ENCODE measurements at regions not wholly inside any gene's neighbourhood (a gene's known extent, or its start where the extent isn't known, plus 50 kb on each side); places are given as distances from the start of the nearest gene placed in this dataset.
"Not testable (repeated sequence)": the region's sequence is repeated elsewhere in the genome, so short reads cannot be mapped to it uniquely, and the experiment has no call there.

DNA sequence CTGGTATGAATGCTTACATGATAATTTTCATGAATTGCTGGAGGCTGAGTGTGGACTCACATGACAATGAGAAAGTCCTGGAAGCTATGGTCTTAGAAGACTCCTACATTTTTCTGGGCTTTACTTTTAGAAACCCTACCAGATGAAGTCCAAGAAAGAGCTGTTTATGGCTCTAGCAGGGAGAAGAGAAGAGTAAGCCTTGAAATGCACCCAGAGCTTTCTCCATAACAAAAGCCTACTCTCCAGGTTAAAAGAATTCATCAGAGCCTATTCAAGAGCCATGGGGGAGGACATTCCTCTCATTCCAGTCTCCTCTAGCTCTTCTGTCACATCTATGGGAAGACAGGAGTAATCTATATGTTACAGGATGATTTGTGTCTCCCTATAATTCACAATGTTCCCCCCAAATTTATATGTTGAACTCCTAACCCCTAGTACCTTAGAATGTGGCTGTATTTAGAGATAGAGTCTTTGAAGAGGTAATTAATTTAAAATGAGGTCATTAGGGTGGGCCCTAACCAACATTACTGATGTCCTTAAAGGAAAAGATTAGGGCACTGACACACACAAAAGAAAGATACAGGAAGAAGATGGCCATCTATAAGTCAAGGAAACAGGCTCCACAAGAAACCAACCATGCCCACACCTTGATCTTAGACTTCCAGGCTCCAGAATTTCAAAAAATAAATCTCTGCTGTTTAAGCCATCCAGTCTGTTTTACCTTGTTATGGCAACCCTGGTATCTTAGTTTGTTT is 193.8 kb upstream of the PTER start:
- Histone ChIP-seq H3K27me3 (ENCODE audit: control insufficient read depth, insufficient read depth, low read length) (no peaks in the 10 kb centered on the region), H3K27ac (ENCODE audit: low read depth, low read length) (no peak overlapping the region), H3K9me3 (ENCODE audit: control insufficient read depth, insufficient read depth, low read length) (no peaks in the 10 kb centered on the region), H3K4me1 (ENCODE audit: control insufficient read depth, insufficient read depth, low read length) (no peaks in the 10 kb centered on the region), H3K4me3 (ENCODE audit: low read depth, low read length) (no peak overlapping the region), H3K36me3 (ENCODE audit: control insufficient read depth, insufficient read depth, low read length) (no peaks in the 10 kb centered on the region)
- no peak for DNase-seq (ENCODE audit: low read depth in 4 of 6, low spot score in 6 of 6)

DNA sequence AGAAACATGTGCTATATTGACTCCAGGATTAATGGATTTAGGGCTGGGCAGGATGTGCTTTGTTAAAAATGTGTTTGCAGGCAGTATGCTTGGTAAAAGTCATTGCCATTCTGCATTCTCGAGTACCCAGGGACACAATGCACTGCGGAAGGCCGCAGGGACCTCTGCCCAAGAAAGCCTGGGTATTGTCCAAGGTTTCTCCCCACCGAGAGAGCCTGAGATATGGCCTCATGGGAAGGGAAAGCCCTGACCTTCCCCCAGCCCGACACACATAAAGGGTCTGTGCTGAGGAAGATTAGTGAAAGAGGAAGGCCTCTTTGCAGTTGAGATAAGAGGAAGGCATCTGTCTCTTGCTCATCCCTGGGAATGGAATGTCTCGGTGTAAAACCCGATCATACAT is 186.7 kb upstream of the PTER start:
- H3K4me3 ChIP-seq (ENCODE audit: low read depth, low read length); DNase-seq (ENCODE audit: low read depth in 4 of 6, low spot score in 6 of 6); H3K4me1 ChIP-seq (ENCODE audit: control insufficient read depth, insufficient read depth, low read length); H3K27me3 ChIP-seq (ENCODE audit: control insufficient read depth, insufficient read depth, low read length); H3K9me3 ChIP-seq (ENCODE audit: control insufficient read depth, insufficient read depth, low read length); H3K36me3 ChIP-seq (ENCODE audit: control insufficient read depth, insufficient read depth, low read length); H3K27ac ChIP-seq (ENCODE audit: low read depth, low read length): not testable (repeated sequence)
- WGBS (ENCODE audit: insufficient coverage) = 49% methylated on average over 3 of the region's 7 CpGs

DNA sequence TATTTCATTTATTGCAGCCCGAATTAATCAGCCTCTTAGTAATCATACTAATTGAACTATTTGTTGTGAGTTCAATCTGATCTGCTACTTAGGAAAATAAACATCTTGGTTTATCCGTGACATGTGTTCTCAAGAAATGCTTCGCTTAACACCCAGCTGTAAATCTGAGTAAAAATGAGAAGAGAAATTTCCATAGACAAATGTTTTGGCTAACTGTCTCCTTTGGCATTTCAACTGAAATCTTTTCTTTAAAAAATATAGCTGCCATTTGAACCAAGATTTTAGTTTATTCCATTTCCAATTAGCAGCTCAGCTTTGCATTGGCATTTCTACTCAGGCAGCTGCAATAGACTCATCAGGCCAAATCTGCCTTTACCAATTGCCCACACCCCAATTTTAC is 180.5 kb upstream of the PTER start:
- no peak overlapping the region for H3K4me3 ChIP-seq (ENCODE audit: low read depth, low read length)
- no peak overlapping the region for H3K27ac ChIP-seq (ENCODE audit: low read depth, low read length)
- H3K27me3 ChIP-seq (ENCODE audit: control insufficient read depth, insufficient read depth, low read length) = no peaks in the 10 kb centered on the region
- H3K4me1 ChIP-seq (ENCODE audit: control insufficient read depth, insufficient read depth, low read length) = no peaks in the 10 kb centered on the region
- DNase-seq (ENCODE audit: low read depth in 4 of 6, low spot score in 6 of 6) = peak in 2 of 6 donors; percentile 11 to 59
- no peaks in the 10 kb centered on the region for H3K9me3 ChIP-seq (ENCODE audit: control insufficient read depth, insufficient read depth, low read length)
- no CpG with 5 or more reads among the region's 3 CpGs for WGBS (ENCODE audit: insufficient coverage)
- no peaks in the 10 kb centered on the region for H3K36me3 ChIP-seq (ENCODE audit: control insufficient read depth, insufficient read depth, low read length)

DNA sequence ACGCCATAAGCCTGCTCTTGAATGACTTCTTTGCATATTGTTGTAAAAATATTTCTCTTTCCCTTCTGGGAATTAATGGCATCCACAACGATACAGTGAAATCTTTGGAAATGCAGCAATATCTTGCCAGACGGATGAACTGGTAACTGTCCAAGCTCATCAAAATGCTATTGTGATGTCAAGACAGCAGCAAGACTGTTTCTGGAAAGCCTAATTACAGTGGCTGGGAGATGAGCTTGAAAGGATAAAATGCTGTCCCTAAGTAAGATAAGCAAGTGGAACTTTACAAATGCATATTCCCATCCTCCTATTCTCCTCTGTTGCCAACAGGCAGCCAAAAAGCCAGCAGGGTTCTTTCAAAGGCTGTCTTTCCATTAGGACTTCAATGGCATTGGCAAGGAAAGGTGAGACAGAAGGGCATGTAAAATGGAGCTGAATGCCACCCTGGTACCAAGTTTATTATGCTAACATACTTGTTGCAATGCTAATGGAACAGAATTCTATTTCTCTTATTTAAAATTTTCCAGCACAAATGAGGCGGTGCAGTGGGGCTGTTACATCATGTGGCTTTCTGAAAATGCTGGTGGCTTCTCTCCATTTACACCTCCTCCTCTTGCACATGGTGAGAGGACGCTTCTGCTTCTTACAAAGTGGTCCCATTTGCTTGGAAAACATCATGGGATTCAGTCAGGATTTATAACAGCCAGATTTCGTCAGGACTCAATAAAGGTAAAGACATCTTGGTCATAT is 178.3 kb upstream of the PTER start:
- Histone ChIP-seq H3K27ac (ENCODE audit: low read depth, low read length) (no peak overlapping the region), H3K9me3 (ENCODE audit: control insufficient read depth, insufficient read depth, low read length) (no peaks in the 10 kb centered on the region), H3K36me3 (ENCODE audit: control insufficient read depth, insufficient read depth, low read length) (no peaks in the 10 kb centered on the region), H3K4me1 (ENCODE audit: control insufficient read depth, insufficient read depth, low read length) (no peaks in the 10 kb centered on the region), H3K27me3 (ENCODE audit: control insufficient read depth, insufficient read depth, low read length) (no peaks in the 10 kb centered on the region), H3K4me3 (ENCODE audit: low read depth, low read length) (no peak overlapping the region)
- DNase-seq (ENCODE audit: low read depth in 4 of 6, low spot score in 6 of 6) = peak in 1 of 6 donors; percentile 93
- 72% methylated on average over 3 of the region's 6 CpGs for WGBS (ENCODE audit: insufficient coverage)

- Histone ChIP-seq H3K36me3 (ENCODE audit: control insufficient read depth, insufficient read depth, low read length) (no peaks in the 10 kb centered on the region), H3K9me3 (ENCODE audit: control insufficient read depth, insufficient read depth, low read length) (no peaks in the 10 kb centered on the region), H3K27me3 (ENCODE audit: control insufficient read depth, insufficient read depth, low read length) (no peaks in the 10 kb centered on the region), H3K4me1 (ENCODE audit: control insufficient read depth, insufficient read depth, low read length) (no peaks in the 10 kb centered on the region), H3K27ac (ENCODE audit: low read depth, low read length) (no peak overlapping the region), H3K4me3 (ENCODE audit: low read depth, low read length) (no peak overlapping the region)
- WGBS (ENCODE audit: insufficient coverage) = 81% methylated on average over 1 of the region's 1 CpG
- no peak for DNase-seq (ENCODE audit: low read depth in 4 of 6, low spot score in 6 of 6)
Measured at GRCh38 chr10:16259726-16260125, 177.1 kb upstream of the PTER start.

GRCh38 chr10:16260388-16260787 is 176.4 kb upstream of the PTER start:
- Histone ChIP-seq H3K9me3 (ENCODE audit: control insufficient read depth, insufficient read depth, low read length) (no peaks in the 10 kb centered on the region), H3K4me1 (ENCODE audit: control insufficient read depth, insufficient read depth, low read length) (no peaks in the 10 kb centered on the region), H3K36me3 (ENCODE audit: control insufficient read depth, insufficient read depth, low read length) (no peaks in the 10 kb centered on the region), H3K4me3 (ENCODE audit: low read depth, low read length) (no peak overlapping the region), H3K27ac (ENCODE audit: low read depth, low read length) (no peak overlapping the region), H3K27me3 (ENCODE audit: control insufficient read depth, insufficient read depth, low read length) (no peaks in the 10 kb centered on the region)
- no peak for DNase-seq (ENCODE audit: low read depth in 4 of 6, low spot score in 6 of 6)

- H3K27me3 ChIP-seq (ENCODE audit: control insufficient read depth, insufficient read depth, low read length) = no peaks in the 10 kb centered on the region
- no peaks in the 10 kb centered on the region for H3K36me3 ChIP-seq (ENCODE audit: control insufficient read depth, insufficient read depth, low read length)
- WGBS (ENCODE audit: insufficient coverage) = no CpG with 5 or more reads among the region's 1 CpG
- no peaks in the 10 kb centered on the region for H3K4me1 ChIP-seq (ENCODE audit: control insufficient read depth, insufficient read depth, low read length)
- H3K27ac ChIP-seq (ENCODE audit: low read depth, low read length) = no peak overlapping the region
- H3K9me3 ChIP-seq (ENCODE audit: control insufficient read depth, insufficient read depth, low read length) = no peaks in the 10 kb centered on the region
- H3K4me3 ChIP-seq (ENCODE audit: low read depth, low read length) = no peak overlapping the region
- peak in 2 of 6 donors; percentile 35 to 75 for DNase-seq (ENCODE audit: low read depth in 4 of 6, low spot score in 6 of 6)
Measured at GRCh38 chr10:16271571-16271970, 165.2 kb upstream of the PTER start.

GRCh38 chr10:16274911-16275310 is 161.9 kb upstream of the PTER start:
- WGBS (ENCODE audit: insufficient coverage) = 67% methylated on average over 2 of the region's 3 CpGs
- no peaks in the 10 kb centered on the region for H3K4me1 ChIP-seq (ENCODE audit: control insufficient read depth, insufficient read depth, low read length)
- H3K27ac ChIP-seq (ENCODE audit: low read depth, low read length) = no peak overlapping the region
- no peaks in the 10 kb centered on the region for H3K27me3 ChIP-seq (ENCODE audit: control insufficient read depth, insufficient read depth, low read length)
- no peaks in the 10 kb centered on the region for H3K9me3 ChIP-seq (ENCODE audit: control insufficient read depth, insufficient read depth, low read length)
- DNase-seq (ENCODE audit: low read depth in 4 of 6, low spot score in 6 of 6) = no peak
- no peak overlapping the region for H3K4me3 ChIP-seq (ENCODE audit: low read depth, low read length)
- no peaks in the 10 kb centered on the region for H3K36me3 ChIP-seq (ENCODE audit: control insufficient read depth, insufficient read depth, low read length)

DNA sequence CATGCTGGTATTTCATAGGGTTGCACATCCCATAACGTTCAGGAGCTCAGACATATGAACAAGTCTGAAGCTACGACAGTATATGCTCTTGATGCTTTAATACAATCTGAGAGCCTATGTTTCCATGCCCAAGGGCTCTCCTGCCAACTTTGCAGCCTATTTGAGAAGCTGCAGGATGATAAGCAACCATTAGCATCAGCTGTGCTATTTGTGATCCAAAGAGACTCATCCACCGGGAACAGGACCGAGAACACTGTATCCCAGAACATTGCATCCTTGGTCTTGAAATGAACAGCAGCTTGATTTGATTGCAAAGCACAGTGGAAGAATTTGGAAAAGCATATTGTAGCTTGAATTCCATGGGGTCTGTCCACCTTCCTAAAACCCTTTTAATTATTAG is 156.2 kb upstream of the PTER start:
- Histone ChIP-seq H3K4me1 (ENCODE audit: control insufficient read depth, insufficient read depth, low read length) (no peaks in the 10 kb centered on the region), H3K9me3 (ENCODE audit: control insufficient read depth, insufficient read depth, low read length) (no peaks in the 10 kb centered on the region), H3K27me3 (ENCODE audit: control insufficient read depth, insufficient read depth, low read length) (no peaks in the 10 kb centered on the region), H3K36me3 (ENCODE audit: control insufficient read depth, insufficient read depth, low read length) (no peaks in the 10 kb centered on the region), H3K27ac (ENCODE audit: low read depth, low read length) (no peak overlapping the region), H3K4me3 (ENCODE audit: low read depth, low read length) (no peak overlapping the region)
- DNase-seq (ENCODE audit: low read depth in 4 of 6, low spot score in 6 of 6) = peak in 1 of 6 donors; percentile 27
- 68% methylated on average over 4 of the region's 4 CpGs for WGBS (ENCODE audit: insufficient coverage)

GRCh38 chr10:16292366-16292765 is 144.4 kb upstream of the PTER start:
- Histone ChIP-seq H3K36me3 (ENCODE audit: control insufficient read depth, insufficient read depth, low read length) (no peaks in the 10 kb centered on the region), H3K27ac (ENCODE audit: low read depth, low read length) (no peak overlapping the region), H3K4me3 (ENCODE audit: low read depth, low read length) (no peak overlapping the region), H3K27me3 (ENCODE audit: control insufficient read depth, insufficient read depth, low read length) (no peaks in the 10 kb centered on the region), H3K4me1 (ENCODE audit: control insufficient read depth, insufficient read depth, low read length) (no peaks in the 10 kb centered on the region), H3K9me3 (ENCODE audit: control insufficient read depth, insufficient read depth, low read length) (no peaks in the 10 kb centered on the region)
- WGBS (ENCODE audit: insufficient coverage) = 94% methylated on average over 6 of the region's 7 CpGs
- DNase-seq (ENCODE audit: low read depth in 4 of 6, low spot score in 6 of 6) = no peak

Data from spinal cord (tissue), 9 donors.